ENCODE measurements at regions not wholly inside any gene's neighbourhood (a gene's known extent, or its start where the extent isn't known, plus 50 kb on each side); places are given as distances from the start of the nearest gene placed in this dataset.

GRCh38 chr2:12436483-12436882, 280.3 kb upstream of the TRIB2 start:
- H3K27me3 Mint-ChIP-seq = no peaks in the 10 kb centered on the region
- H3K4me3 Mint-ChIP-seq = no peak overlapping the region
- H3K4me1 Mint-ChIP-seq (ENCODE audit: unreplicated experiment) = no peaks in the 10 kb centered on the region
- DNase-seq (ENCODE audit: extremely low spot score, unreplicated experiment) = no peak
- TF ChIP-seq CTCF (conservative IDR thresholded peaks at IDR 0.05) = no peak
- no peak overlapping the region for H3K27ac Mint-ChIP-seq
- peaks cover 4% of the 10 kb centered on the region for H3K9me3 Mint-ChIP-seq
- H3K36me3 Mint-ChIP-seq = no peaks in the 10 kb centered on the region

- Mint-ChIP-seq H3K4me1 (ENCODE audit: unreplicated experiment) (peaks cover 5% of the 10 kb centered on the region), H3K27me3 (no peaks in the 10 kb centered on the region), H3K9me3 (peaks cover 4% of the 10 kb centered on the region), H3K36me3 (no peaks in the 10 kb centered on the region), H3K27ac (no peak overlapping the region), H3K4me3 (no peak overlapping the region)
- DNase-seq (ENCODE audit: extremely low spot score, unreplicated experiment) = no peak
- no peak for TF ChIP-seq CTCF (conservative IDR thresholded peaks at IDR 0.05)
Measured at GRCh38 chr2:12436935-12437561, 279.7 kb upstream of the TRIB2 start.

DNA sequence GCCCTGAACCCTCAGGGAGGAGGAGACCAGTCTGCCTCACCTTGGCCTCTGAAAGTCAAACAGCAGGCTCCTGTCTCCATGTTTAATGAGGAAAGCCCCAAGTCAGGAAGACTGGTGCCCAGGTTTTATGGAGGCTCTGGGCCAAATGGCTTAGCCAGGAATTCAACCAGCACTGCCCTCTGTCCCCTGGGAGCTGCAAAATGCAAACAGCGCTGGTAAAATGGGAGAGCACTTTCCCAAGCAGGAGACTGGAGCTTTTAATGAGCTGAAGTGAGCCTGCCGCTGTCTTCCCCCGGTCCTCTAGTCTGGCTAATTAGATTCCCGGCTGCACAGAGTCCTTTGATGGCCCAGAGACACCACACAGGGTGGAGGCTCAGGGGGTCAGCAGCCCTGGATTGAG, 276.0 kb upstream of the TRIB2 start:
- no peak for TF ChIP-seq CTCF (conservative IDR thresholded peaks at IDR 0.05)
- peaks cover 17% of the 10 kb centered on the region for H3K4me1 Mint-ChIP-seq (ENCODE audit: unreplicated experiment)
- no peak for DNase-seq (ENCODE audit: extremely low spot score, unreplicated experiment)
- peaks cover 4% of the 10 kb centered on the region for H3K9me3 Mint-ChIP-seq
- H3K27me3 Mint-ChIP-seq = no peaks in the 10 kb centered on the region
- H3K4me3 Mint-ChIP-seq = no peak overlapping the region
- H3K27ac Mint-ChIP-seq = no peak overlapping the region
- H3K36me3 Mint-ChIP-seq = no peaks in the 10 kb centered on the region

DNA sequence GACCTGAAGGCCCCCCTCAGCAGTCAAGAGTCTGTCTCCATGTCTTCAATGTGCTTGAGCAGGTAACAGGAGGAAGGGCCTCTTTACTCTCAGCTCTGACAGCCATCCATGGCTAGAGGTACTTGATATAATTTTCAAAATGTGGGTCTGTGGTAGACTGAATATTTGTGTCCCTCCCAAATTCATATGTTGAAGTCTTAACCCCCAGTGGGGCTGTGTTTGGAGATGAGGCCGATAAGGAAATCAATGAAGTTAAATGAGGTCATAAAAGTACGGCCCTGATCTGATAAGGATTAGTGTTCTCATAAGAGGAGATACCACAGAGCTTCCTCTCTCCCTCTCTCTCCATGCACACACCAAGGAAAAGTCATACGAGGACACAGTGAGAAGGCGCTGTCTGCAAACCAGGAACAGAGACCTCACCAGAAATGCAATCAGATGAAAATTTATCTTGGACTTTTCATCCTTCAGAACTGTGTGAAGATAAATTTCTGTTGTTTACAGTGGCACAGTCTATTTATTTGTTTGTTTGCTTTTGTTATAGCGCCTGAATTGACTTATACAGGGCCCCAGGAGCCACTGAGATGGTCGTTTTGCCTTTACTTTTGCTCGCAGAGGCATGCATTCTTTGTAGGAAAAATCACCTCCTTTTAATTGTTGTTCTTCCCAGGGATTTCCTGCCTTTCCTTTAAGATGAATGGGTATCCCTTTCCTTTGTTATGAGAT, 274.8 kb upstream of the TRIB2 start:
- peak overlapping the region; percentile 34 for H3K27ac Mint-ChIP-seq
- H3K4me3 Mint-ChIP-seq = no peak overlapping the region
- no peaks in the 10 kb centered on the region for H3K36me3 Mint-ChIP-seq
- H3K9me3 Mint-ChIP-seq = no peaks in the 10 kb centered on the region
- DNase-seq (ENCODE audit: extremely low spot score, unreplicated experiment) = no peak
- H3K27me3 Mint-ChIP-seq = no peaks in the 10 kb centered on the region
- H3K4me1 Mint-ChIP-seq (ENCODE audit: unreplicated experiment) = peaks cover 17% of the 10 kb centered on the region
- no peak for TF ChIP-seq CTCF (conservative IDR thresholded peaks at IDR 0.05)

- no peak for DNase-seq (ENCODE audit: extremely low spot score, unreplicated experiment)
- TF ChIP-seq CTCF (conservative IDR thresholded peaks at IDR 0.05) = no peak
- H3K27ac Mint-ChIP-seq = peak overlapping the region; percentile 34
- no peak overlapping the region for H3K4me3 Mint-ChIP-seq
- H3K27me3 Mint-ChIP-seq = no peaks in the 10 kb centered on the region
- H3K9me3 Mint-ChIP-seq = no peaks in the 10 kb centered on the region
- H3K4me1 Mint-ChIP-seq (ENCODE audit: unreplicated experiment) = peaks cover 17% of the 10 kb centered on the region
- H3K36me3 Mint-ChIP-seq = no peaks in the 10 kb centered on the region
Measured at GRCh38 chr2:12442476-12442847, 274.3 kb upstream of the TRIB2 start.
